Fibroblast of mammary gland (primary cell): ENCODE measurements at regions not wholly inside any gene's neighbourhood (a gene's known extent, or its start where the extent isn't known, plus 50 kb on each side); places are given as distances from the start of the nearest gene placed in this dataset.
"Not testable (repeated sequence)": the region's sequence is repeated elsewhere in the genome, so short reads cannot be mapped to it uniquely, and the experiment has no call there.

Experiments used
- DNase-seq: peaks from one replicate; pipeline ENCODE4 v3.0.0-alpha.2; 2010; ENCODE audit warnings: low read depth
- H3K4me3 ChIP-seq: 2 replicates; pipeline ENCODE4 v1.5.1; 2011; ENCODE audit warnings: low read depth, mild to moderate bottlenecking, low read length, moderate library complexity; ENCODE audit not compliant: control insufficient read depth
- TF ChIP-seq, protein P1 (sequence below): conservative IDR thresholded peaks from 2 replicates; pipeline ENCODE4 v1.5.1; 2011; ENCODE audit warnings: low read depth, low read length, inconsistent platforms; ENCODE audit not compliant: control insufficient read depth, insufficient read depth

DNA sequence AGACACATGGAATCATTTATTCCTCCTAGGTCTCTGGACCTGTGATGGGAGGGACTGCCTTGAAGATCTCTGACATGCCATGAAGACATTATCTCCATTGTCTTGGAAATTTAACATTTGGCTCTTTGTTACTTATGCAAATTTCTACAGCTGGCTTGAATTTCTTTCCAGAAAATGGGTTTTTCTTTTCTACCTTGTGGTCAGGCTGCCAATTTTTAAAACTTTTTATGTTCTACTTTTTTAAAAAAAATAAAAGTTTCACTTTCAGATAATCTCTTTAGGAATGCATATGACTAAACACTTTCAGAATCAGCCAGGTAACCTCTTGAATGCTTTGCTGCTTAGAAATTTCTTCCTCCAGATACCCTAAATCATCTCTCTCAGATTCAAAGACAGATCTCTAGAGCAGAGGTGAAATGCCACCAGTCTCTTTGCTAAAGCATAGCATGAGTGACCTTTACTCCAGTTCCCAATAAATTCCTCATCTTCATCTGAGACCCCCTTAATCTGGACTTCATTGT, 209.6 kb downstream of the RPRM start:
- DNase-seq, result no peak
- H3K4me3 ChIP-seq, result no peak overlapping the region
- TF ChIP-seq, protein P1, sequence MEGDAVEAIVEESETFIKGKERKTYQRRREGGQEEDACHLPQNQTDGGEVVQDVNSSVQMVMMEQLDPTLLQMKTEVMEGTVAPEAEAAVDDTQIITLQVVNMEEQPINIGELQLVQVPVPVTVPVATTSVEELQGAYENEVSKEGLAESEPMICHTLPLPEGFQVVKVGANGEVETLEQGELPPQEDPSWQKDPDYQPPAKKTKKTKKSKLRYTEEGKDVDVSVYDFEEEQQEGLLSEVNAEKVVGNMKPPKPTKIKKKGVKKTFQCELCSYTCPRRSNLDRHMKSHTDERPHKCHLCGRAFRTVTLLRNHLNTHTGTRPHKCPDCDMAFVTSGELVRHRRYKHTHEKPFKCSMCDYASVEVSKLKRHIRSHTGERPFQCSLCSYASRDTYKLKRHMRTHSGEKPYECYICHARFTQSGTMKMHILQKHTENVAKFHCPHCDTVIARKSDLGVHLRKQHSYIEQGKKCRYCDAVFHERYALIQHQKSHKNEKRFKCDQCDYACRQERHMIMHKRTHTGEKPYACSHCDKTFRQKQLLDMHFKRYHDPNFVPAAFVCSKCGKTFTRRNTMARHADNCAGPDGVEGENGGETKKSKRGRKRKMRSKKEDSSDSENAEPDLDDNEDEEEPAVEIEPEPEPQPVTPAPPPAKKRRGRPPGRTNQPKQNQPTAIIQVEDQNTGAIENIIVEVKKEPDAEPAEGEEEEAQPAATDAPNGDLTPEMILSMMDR, result no peak

DNA sequence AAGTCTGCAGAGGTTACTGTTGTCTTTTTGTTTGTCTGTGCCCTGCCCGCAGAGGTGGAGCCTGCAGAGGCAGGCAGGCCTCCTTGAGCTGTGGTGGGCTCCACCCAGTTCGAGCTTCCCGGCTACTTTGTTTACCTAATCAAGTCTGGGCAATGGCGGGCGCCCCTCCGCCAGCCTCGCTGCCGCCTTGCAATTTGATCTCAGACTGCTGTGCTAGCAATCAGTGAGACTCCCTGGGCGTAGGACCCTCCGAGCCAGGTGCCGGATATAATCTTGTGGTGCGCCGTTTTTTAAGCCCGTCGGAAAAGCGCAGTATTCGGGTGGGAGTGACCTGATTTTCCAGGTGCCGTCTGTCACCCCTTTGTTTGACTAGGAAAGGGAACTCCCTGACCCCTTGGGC, 221.7 kb downstream of the RPRM start:
- not testable (repeated sequence) for H3K4me3 ChIP-seq, DNase-seq

DNA sequence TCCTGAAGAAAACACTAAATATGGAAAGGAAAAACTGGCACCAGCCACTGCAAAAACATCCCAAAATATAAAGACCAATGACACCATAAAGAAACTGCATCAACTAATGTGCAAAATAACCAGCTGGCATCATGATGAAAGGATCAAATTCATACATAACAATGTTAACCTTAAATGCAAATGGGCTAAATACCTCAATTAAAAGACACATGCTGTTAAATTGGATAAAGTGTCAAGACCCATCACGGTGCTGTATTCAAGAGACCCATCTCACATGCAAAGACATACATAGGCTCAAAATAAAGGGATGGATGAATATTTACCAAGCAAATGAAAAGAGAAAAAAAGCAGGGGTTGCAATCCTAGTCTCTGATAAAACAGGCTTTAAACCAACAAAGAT, 231.9 kb downstream of the RPRM start:
- H3K4me3 ChIP-seq, DNase-seq: not testable (repeated sequence)

DNA sequence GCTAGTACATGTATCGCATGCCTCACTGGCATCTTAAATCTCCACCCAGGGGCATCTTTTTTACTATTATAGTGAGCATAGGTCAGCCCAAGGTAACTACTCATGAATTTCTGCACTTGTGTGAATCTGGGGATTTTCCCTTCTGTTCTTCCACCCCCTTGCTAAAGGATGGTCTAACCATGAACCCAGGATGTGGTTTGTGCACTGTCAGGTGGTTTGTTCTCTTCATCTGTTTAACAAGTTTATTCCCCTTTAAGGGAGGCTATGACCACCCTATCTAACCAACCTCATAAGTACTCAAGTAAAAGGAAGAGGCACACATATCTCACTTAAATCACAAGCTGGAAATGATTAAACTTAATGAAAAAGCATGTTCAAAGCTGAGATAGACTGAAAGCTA, 243.0 kb downstream of the RPRM start:
- TF ChIP-seq, protein P1, result no peak
- H3K4me3 ChIP-seq, result no peak overlapping the region
- no peak for DNase-seq

DNA sequence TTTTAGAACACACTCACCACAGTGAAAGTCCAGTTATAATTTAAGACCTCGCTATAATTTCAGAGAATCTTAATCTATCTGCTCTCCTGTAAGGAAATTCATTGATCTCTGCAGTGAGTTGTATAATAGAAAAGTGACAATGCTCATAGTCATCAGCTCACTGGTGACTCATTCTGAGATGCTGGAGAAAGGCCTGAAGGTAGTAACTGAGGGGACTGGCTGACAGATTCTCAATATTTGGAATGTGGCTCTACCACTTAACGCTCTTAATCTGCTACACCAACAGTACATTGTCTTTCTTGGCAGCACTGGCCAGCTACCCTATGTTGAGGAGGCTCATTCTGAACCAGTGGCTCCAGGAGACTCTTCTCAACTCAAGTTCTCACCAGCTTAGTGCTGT, 246.1 kb downstream of the RPRM start:
- TF ChIP-seq, protein P1, result no peak
- DNase-seq, result no peak
- H3K4me3 ChIP-seq, result no peak overlapping the region

DNA sequence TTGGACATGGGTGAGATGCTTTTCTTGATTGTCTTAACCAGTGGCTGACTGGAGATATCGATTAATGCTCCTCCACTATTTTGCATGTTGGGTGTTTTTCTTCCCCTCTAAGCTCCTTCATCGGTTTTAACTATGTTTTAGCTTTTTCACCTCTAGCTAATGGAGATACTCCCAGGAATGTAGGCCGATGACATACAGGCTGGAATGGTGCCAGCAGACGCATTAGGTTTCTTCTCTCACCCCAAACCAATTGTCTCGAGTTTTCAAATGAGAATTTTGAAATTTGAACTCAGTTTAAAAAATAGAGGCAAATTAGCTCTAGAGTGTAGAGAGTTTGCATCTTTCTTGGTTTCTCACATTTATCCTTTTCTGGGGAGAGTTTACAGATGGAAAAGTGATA, 247.6 kb downstream of the RPRM start:
- no peak for DNase-seq

DNA sequence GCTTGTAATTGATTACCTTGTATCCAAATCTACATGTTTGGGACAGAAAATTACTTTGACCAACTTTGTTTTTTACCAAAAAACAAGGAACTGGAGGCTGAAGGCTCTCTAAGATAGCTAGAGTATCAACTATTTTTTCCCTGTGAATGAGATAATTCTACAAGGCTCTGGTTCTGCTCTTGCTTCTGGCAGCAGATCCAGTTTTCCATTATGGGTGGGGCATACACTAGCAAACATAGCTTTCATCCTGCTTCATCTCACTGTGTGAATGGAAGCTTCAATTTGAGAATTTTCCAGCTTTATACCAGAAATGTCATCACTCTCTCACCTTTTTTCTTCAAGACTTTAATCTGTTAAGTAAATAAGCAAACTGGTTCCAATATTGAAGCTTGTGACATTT, 249.7 kb downstream of the RPRM start:
- H3K4me3 ChIP-seq, result no peak overlapping the region
- no peak for DNase-seq
- TF ChIP-seq, protein P1, result no peak

More for the DNA sequence above, 247.6 kb downstream of the RPRM start:
- TF ChIP-seq, protein P1, result no peak
- H3K4me3 ChIP-seq, result no peak overlapping the region

DNA sequence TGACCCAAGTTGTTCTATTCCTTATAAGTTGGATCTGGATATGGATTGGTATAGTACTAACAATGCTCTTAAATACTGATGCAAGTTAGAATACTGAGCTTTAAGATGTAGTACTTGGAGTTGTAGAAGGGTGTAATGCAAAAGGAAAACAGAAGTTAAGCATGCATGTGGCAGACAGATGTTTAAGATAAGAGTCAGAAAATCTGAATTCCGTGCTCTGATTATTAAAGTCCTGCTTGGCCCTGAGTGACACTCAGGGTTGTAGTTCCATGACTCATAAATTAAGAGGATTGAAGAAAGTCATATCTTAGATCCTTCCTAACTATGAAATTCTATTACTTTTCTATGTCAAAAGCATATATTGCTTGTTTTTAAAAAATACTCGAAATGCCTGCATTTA, 250.6 kb downstream of the RPRM start:
- H3K4me3 ChIP-seq, result no peak overlapping the region
- TF ChIP-seq, protein P1, result no peak
- DNase-seq, result no peak
